DMS 273 (cell line): ENCODE measurements at regions not wholly inside any gene's neighbourhood (a gene's known extent, or its start where the extent isn't known, plus 50 kb on each side); places are given as distances from the start of the nearest gene placed in this dataset.
A peak's percentile ranks its signal among the peaks of the same experiment; 100 is the strongest.

Experiments used
- DNase-seq: peaks from one replicate; lab custom pipeline; 2025; ENCODE audit not compliant: unreplicated experiment; lab: John Stamatoyannopoulos, UW

DNA sequence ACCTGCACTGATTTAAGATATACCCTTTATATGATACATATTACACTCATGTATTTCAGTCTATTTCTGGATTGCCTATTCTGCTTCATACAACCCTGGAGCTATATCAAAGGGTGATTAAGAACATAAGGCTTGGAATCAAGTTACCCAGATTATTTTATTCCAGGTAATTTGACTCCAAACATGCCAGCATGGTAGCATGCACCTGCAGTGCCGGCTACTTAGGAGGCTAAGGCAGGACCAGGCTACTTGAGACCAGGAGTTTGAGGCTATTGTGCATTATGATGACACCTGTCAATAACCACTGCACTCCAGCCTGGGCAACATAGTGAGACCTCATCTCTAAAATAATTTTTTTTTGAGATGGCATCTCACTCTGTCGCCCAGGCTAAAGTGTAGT lies 50.4 kb upstream of the NEO1 start:
- DNase-seq: peak; percentile 55

DNA sequence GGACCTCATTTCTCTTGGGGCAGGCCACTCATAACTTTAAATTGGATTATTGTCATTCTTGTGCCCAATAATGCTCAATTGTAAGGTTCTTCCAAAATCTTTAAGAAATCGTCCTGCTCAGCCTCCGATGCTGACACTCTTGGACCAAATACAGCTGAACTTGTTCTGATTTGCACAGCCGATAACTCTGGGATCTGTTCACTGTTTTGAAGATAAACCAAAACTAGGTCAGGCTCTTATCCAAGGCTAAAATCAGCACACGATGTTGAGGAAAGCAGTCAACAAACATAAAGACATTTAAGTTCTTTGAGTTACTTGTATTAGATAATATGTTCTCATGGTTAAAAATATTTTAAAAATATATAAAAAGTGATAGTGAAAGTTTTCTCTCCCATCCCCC lies 52.0 kb upstream of the NEO1 start:
- DNase-seq: no peak

DNA sequence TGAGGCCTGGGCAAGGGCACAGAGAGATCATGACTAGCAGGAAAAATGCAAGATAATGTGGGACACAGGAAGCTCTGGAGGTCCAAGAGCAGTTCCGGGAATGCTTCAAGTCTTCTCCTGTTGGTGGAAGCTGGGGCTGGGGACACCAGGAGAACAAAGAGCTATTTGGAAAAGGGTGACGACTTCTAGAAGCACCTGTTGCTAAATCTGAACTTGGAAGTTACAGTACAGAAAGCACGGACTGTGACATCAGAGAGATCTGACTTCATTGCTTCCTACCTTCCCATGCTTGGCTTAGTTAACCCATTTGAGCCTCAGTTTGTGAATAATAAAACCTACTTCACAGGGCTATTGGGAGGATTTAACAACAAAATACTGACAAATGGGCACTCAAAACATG lies 52.7 kb upstream of the NEO1 start:
- DNase-seq: no peak

GRCh38 chr15:72998681-72999466 lies 53.4 kb upstream of the NEO1 start:
- DNase-seq: no peak

- no peak for DNase-seq
Measured at GRCh38 chr15:72998226-72998625, 54.0 kb upstream of the NEO1 start.

DNA sequence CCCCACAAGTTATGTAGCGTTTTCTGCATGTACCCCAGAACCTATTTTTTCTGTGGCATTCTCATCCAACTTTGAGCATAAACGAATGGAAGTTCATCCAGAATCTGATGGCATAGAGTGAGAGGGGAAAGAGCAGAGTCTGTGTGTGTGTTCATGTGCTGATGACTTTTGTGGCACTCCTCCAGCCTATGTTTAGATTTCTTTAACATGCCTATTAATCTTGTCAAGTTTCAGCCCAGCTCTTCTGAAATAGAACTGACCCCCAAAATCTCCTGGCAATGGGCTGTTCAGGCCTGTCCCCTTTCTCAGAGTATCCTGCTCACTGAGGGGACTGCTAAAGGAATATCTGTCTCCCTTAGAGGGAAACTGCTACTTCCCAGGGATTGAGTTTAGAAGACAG lies 56.4 kb upstream of the NEO1 start:
- DNase-seq: no peak

- peak; percentile 69 for DNase-seq
Measured at GRCh38 chr15:72994534-72995177, 57.6 kb upstream of the NEO1 start.

DNA sequence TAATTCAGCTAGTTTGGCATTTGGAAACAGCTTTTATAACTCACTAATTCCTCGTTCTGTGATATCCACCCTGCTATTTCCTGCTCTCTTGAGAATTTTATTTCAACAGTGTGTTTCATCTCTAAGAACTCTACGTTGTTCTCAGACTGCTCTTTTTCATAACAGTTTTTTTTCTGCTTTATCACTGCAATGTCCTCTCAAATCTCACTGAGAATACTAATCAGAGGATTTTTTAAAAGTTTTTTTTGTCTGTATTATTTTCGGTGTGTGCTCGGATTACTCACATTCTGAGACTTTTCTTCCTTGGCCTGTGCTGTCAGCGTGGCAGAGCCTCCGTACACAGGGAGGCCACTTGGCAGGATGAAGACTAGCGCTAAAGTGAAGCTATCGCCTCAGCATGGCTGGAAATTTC lies 59.4 kb upstream of the NEO1 start:
- no peak for DNase-seq

DNA sequence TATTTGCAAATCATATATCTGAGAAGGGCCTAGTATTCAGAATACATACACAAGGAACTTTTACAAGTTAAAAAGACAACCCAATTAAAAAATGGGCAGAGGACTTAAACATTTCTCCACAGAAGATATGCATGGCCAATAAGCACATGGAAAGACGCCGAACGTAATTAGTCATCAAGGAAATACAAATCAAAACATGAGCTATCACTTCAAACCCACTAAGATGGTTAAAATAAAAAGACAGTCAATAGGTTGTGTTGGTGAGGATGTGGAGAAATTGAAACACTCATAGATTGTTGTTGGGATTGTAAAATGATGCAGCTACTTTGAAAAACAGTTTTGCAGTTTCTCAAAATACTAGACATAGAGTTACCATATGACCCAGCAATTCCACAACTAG lies 61.2 kb upstream of the NEO1 start:
- DNase-seq: no peak

GRCh38 chr15:72983801-72984545 lies 68.3 kb upstream of the NEO1 start:
- DNase-seq: no peak

DNA sequence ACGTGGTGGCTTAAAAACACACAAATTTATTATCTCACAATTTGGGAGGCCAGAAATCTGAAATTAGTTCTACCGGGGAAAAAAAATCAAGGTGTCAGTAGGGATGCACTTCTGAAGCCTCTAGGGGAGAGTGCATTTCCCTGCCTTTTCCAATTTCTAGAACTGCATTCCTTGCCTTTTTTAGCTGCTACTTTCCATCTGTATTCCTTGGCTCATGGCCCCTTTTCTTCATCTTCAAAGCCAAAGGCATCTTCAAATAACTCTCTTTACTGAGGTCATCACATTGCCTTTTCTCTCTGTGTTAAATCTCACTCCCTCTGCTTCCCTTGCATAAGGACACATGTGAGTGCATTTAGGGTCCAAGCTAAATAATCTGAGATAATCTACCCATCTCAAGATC lies 69.5 kb upstream of the NEO1 start:
- no peak for DNase-seq

GRCh38 chr15:72980661-72981060 lies 71.6 kb upstream of the NEO1 start:
- no peak for DNase-seq

DNA sequence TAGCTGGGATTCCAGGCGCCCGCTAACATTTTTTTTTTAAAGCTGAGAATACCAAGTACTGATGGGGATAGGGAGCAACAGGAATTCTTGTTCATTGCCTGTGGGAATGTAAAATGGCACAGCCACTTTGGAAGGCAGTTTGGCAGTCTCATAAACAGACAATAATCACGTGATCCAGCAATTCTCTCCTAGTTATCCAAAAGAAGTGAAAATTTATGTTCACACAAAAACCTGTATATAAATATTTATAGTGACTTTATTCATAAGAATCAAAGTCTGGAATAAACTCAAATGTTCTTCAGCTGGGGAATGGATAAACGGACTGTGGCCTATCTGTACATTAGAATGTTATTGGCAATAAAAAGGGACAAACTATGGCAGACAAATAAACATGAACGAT lies 72.5 kb upstream of the NEO1 start:
- no peak for DNase-seq

GRCh38 chr15:72979308-72979707 lies 73.0 kb upstream of the NEO1 start:
- no peak for DNase-seq

DNA sequence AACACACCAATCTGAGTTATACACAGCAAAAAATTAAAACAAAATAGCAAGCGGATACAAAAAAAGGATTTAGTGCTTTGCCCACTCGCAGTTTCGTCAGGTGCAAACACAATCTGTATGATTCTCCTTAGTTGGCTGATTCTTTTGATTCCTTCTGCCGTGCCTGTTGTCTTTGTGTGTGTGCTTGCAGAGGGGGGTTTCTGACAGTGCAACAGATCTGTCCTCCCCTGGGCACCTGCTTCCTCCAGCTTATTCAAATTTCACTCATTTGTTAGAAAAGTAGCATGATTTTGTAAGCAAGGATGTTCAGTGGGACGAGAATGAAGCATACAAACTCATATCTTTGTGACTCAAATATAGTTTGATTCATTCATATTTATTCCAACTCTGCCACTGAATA lies 74.0 kb upstream of the NEO1 start:
- DNase-seq: no peak

DNA sequence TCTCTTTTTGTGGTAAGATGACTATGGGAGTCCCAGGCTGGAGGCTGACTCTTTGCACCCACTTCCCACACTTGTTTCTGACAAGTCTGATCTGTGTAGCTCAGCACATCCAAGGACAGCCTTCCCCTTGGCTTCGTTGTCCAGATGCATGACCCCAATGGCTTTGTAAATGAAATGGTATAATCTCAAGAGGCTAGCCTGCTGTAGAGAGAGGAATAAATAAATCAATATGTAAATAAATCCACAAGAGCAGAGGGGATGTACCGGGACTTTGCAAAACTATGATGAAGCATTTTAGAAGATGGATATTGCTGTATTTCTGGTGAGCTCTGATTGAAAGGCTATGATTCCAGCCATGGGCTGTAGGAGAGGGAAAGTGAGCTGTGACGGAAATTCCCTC lies 79.9 kb upstream of the NEO1 start:
- DNase-seq: no peak

GRCh38 chr15:72971766-72972165 lies 80.5 kb upstream of the NEO1 start:
- no peak for DNase-seq

- peak; percentile 34 for DNase-seq
Measured at GRCh38 chr15:72970933-72971760, 81.1 kb upstream of the NEO1 start.

- DNase-seq: peak; percentile 38
Measured at GRCh38 chr15:72968531-72968922, 83.7 kb upstream of the NEO1 start.

- DNase-seq: no peak
Measured at GRCh38 chr15:72967811-72968530, 84.3 kb upstream of the NEO1 start.

DNA sequence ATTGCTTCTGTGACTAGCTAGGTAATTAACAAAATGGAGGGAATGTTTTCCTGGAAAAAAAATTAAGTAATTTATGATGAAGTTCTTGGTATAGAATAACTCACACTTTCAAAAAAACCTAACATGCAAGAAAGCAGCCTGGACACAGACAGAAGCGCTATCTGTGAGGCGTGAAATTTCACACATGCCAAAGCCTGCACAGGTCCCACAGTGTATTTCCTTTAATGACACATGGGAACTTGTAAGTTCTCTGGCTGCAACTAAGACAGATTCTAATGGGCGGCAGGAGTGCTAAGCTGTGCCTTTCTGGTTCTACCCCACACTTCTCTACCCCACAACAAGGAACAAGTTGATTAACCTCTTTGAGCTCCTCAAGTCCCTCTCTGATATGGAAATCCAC lies 84.9 kb upstream of the NEO1 start:
- no peak for DNase-seq
